GM18498 (cell line): ENCODE measurements at regions not wholly inside any gene's neighbourhood (a gene's known extent, or its start where the extent isn't known, plus 50 kb on each side); places are given as distances from the start of the nearest gene placed in this dataset.

ENCODE experiments used
- ATAC-seq: cut with Tn5 transposase; IDR thresholded peaks from one replicate; pipeline ENCODE4 v1.9.1; 2021; ENCODE audit warnings: mild to moderate bottlenecking, moderate library complexity; ENCODE audit not compliant: unreplicated experiment

- no peak for ATAC-seq
Measured at GRCh38 chr4:17336986-17337385, 174.9 kb downstream of the QDPR start.

DNA sequence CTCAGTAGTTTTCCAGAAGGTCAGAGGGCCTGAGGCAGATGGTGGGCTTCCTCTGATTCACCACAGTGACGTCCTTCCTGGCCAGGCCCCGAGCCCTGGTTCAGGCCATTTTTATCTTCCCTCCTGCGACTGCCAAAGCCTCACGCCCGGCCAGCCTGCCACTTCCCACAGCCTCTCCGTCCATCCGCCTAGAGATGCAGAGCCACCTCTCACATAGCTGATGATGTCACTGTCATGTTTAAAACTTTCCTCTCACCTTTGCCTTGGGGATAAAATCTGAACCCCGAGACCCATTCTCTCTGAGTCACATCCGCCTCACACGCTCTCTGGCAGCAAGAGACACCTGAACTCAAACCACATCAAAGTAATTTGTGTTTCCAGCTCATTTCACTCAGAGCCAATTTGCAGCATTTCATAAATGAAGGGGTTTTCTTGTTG lies 175.3 kb downstream of the QDPR start:
- ATAC-seq = peak; percentile 83

DNA sequence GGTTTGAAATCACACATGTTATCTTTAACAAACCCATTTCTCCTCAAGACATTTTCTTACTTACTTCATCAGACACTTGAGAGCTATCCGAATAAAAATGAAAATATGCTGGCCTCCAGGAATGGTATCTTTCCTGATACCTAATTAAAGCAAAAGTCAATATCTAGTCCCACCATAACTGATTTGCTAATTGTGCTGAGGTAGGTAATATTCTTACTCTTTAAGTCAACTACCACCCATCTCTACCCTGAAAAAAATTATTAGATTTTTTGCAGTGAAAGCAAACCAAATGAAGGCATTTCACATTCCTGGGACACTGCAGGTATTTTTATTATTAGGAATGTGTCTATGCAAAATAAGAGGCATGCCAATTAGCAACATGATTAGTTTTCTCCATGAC lies 175.8 kb downstream of the QDPR start:
- ATAC-seq = no peak

- ATAC-seq = no peak
Measured at GRCh38 chr4:17335371-17335770, 176.5 kb downstream of the QDPR start.

DNA sequence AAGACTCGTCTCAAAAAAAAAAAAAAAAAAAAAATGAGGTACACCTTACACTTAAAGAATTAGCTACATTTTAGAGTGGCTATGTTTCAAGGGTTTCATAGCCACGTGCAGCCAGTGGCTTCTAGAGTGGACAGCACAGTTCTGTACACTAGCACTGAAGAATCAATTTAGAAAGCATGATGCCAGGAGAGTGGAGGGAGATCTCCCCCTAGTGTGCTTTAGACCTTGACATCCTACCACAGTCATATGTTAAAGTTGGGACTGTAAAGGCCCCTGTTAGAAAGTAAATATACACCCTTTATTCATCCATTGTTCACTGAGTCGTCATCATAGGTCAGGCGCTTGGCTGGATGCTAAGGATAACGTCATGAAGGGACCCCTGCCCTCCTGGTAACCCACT lies 179.4 kb downstream of the QDPR start:
- no peak for ATAC-seq

DNA sequence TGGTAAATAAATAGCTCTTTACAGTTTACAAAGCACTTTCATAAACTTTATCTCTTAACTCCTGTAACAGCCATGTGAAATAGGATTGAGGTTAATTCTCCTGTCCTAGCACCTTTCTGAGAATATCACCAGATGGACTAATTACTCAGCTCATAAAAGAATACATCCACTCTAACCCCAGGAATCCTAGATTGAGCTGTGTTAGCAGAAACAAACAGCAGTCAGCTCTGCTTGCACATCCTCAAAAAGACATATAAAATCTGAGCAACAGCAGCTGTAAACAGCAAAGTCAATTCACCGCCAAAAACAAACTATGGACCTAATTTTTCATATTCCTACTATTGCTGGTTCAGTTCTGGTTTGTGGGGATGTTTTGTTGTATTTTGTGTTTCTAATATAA lies 182.8 kb downstream of the QDPR start:
- no peak for ATAC-seq

GRCh38 chr4:17328141-17328815 lies 183.6 kb downstream of the QDPR start:
- ATAC-seq = no peak

GRCh38 chr4:17327591-17327990 lies 184.3 kb downstream of the QDPR start:
- ATAC-seq = no peak

DNA sequence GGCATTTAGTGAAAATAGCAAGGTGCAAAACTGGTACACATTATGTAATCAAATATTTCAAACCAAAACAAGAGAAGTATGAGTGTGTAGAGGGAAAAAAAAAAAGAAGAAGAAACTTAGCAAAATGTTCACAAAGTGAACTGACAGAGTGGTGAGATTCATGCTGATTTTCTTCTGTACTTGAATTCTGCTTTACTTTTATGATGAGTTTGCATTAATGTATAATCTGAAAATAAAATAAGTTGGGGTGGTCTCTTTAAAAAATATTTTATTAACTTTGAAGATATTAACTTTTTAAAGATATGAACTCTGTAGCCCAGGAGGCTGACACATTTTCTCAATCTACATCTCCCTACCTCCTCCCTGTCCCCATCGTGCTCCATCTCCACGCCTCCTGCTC lies 185.1 kb downstream of the QDPR start:
- no peak for ATAC-seq

DNA sequence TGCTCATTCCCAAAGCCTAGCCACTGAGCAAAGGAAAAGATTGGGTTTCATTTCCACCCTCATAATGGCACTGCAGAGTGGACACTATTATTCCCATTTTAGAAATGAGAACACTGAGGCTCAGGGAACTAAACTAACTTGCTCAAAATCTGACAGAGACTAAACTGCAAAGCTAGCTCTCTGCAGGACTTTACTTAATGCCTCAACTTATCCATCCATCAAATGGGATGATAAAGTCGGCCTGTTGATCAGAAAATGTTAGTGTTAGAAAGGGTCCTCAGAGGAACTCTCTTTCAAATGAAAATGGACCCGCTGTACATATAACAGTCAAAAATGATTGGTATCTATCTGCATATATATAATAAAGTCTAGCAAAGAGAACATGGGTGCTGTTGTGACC lies 186.8 kb downstream of the QDPR start:
- ATAC-seq = no peak

- no peak for ATAC-seq
Measured at GRCh38 chr4:17324386-17324830, 187.5 kb downstream of the QDPR start.

GRCh38 chr4:17323554-17324385 lies 188.1 kb downstream of the QDPR start:
- no peak for ATAC-seq

- ATAC-seq = no peak
Measured at GRCh38 chr4:17322514-17322913, 189.4 kb downstream of the QDPR start.

GRCh38 chr4:17320046-17320445 lies 191.8 kb downstream of the QDPR start:
- no peak for ATAC-seq

GRCh38 chr4:17317526-17317925 lies 194.4 kb downstream of the QDPR start:
- no peak for ATAC-seq

DNA sequence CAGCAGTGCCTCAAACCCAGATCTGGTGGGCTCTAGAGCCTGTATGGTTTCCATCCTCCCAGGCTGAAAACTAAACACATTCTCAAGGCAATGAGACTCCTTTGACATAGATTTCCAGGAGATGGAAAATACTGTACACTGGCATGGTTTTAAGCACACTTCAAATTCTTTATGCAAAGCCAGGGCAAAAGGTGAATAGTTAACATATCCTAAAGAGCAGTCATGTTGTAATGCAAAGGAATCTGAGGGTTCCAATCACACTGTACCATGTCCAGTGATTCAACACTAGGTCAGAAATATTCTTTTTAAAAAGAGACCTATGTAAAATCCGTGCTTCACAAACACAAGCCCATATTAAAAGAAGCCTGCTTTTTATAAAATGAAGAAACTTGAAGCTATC lies 195.3 kb downstream of the QDPR start:
- no peak for ATAC-seq

DNA sequence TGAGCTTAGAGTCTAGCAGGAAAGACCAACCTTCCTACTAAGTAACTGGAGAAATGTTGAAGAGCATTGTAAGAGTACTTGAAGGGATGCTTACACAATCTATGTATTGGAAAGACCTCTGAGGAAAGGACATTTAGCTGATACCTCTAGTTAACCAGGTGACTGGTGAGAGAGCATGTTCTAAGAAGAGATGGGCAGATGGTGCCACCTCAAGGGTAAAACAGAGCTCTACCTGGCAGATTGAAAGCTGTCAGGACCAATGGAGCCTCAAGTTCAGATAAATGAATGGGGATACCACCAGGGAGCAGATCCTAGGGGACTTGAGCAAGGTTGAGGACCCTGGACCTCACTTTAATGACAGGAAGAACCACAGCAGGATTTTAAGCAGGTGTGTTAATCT lies 196.4 kb downstream of the QDPR start:
- ATAC-seq = no peak

- ATAC-seq = no peak
Measured at GRCh38 chr4:17313194-17313593, 198.7 kb downstream of the QDPR start.

DNA sequence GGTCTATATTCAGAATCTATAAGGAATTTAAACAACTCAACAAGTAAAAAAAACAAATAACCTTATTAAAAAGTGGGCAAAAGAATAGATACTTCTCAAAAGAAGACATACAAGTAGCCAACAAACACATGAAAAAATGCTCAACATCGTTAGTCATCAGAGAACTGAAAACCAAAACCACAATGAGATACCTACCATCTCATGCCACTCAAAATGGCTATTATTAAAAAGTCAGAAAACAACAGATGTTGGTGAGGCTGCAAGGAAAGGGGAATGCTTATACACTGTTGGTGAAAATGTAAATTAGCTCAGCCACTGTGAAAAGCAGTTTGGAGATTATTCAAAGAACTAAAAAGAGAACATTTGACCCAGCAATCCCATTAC lies 201.6 kb downstream of the QDPR start:
- peak; percentile 86 for ATAC-seq

DNA sequence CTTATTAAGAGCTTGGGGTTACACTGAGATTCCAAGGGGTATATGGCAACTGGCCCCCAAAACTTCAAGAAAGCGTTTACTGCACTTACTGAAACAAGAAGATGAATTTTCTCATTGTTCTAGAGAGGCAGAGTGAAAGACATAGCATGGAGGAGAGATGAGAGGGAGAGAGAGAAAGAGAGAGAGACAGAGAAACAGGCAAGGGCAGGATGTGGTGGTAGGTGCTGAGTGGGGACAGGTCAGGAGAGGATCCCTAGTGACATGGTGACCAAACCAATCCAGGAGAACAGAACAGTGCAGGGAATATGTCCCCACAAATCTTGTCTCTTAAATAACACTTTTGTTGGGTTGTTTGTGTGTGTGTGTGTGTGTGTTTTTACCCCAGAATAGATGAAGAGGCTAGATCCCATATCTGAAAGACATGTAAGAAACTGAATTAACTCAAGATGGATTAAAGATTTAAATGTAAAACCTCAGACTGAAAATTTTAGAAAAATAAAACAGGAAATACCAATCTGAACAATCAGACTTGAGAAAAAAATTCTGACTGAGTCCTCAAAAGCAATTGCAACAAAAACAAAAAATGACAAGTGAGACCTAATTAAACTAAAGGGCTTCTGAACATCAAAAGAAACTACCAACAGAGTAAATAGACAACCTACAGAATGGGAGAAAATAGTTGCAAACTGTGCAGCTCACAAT lies 202.2 kb downstream of the QDPR start:
- peak; percentile 18 for ATAC-seq

DNA sequence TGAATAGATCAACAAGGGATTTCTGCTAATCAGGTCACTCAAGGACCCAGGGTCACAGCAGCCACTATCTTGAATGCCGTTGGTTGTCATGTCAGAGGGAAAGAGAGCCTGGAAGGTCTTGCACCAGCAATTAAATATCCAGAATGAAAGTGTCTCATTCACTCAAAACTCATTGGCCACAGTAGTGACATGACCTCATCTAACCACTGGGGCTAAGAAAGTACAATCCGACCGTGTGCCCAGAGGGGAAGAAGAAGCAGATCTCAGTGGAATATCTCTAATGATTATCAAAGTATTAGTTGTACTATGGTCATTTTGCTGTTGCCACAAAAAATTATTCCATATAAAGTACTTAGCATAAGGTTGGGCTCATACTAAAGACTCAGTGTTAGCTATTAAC lies 210.0 kb downstream of the QDPR start:
- no peak for ATAC-seq

GRCh38 chr4:17301266-17301665 lies 210.6 kb downstream of the QDPR start:
- no peak for ATAC-seq
